OCI-LY3 (cell line): ENCODE measurements at regions not wholly inside any gene's neighbourhood (a gene's known extent, or its start where the extent isn't known, plus 50 kb on each side); places are given as distances from the start of the nearest gene placed in this dataset.

Experiments
- EZH2phosphoT487 ChIP-seq: fragments of 200-600 bp; shearing (Covaris generic); IDR thresholded peaks from 2 replicates; pipeline ENCODE4 v1.6.1; 2018; ENCODE audit warnings: antibody characterized with exemption, mixed run types, low read depth
- TF ChIP-seq, protein P1 (sequence below): fragments of 200-600, 300-600 bp; sonication (generic); IDR thresholded peaks from 2 replicates; pipeline ENCODE4 v1.5.1; 2014; ENCODE audit warnings: antibody characterized with exemption, low read length, low read depth

DNA sequence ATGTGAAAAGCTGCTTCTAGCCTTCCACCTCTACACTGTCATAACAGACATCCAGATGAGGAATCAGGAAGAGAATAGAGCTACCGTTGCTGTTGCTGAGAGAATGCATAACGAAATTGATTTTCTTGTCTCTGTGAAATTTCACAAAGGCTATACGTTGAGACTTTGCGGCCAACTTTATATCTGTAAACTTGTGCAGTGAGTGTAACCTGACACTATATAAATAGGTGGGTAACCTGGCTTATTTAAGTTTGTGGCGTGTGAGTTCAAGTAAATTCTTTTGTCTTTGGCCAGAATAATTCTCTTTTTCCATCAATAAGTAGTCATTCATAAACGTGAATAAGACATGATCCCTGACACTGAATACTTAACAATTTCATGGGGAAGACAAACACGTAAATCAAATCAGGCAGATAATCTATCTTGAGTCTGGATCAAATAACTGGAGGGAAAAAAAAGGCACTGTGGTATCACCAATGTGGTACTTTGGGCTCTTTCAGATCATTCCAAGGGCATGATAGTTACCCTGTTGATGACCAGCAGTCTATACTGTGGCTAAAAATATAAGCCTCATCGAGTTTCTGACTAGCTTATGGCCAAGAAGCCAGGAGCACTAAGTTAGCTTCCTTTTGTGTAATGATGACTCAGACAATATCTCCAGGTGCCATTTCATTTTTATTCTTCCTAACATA is 98.2 kb upstream of the RASA1 start:
- TF ChIP-seq, protein P1, sequence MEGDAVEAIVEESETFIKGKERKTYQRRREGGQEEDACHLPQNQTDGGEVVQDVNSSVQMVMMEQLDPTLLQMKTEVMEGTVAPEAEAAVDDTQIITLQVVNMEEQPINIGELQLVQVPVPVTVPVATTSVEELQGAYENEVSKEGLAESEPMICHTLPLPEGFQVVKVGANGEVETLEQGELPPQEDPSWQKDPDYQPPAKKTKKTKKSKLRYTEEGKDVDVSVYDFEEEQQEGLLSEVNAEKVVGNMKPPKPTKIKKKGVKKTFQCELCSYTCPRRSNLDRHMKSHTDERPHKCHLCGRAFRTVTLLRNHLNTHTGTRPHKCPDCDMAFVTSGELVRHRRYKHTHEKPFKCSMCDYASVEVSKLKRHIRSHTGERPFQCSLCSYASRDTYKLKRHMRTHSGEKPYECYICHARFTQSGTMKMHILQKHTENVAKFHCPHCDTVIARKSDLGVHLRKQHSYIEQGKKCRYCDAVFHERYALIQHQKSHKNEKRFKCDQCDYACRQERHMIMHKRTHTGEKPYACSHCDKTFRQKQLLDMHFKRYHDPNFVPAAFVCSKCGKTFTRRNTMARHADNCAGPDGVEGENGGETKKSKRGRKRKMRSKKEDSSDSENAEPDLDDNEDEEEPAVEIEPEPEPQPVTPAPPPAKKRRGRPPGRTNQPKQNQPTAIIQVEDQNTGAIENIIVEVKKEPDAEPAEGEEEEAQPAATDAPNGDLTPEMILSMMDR, result no peak
- TF ChIP-seq EZH2phosphoT487, result no peak
